GM21528 (cell line): ENCODE measurements at regions not wholly inside any gene's neighbourhood (a gene's known extent, or its start where the extent isn't known, plus 50 kb on each side); places are given as distances from the start of the nearest gene placed in this dataset.
A peak's percentile ranks its signal among the peaks of the same experiment; 100 is the strongest.
"Not testable (repeated sequence)": the region's sequence is repeated elsewhere in the genome, so short reads cannot be mapped to it uniquely, and the experiment has no call there.

Source experiments
- ATAC-seq: cut with Tn5 transposase; IDR thresholded peaks from one replicate; pipeline ENCODE4 v1.9.1; 2021; ENCODE audit warnings: mild to moderate bottlenecking, moderate library complexity; ENCODE audit not compliant: unreplicated experiment, low FRiP score

GRCh38 chr6:113370508-113371502 lies 486.3 kb upstream of the MARCKS start:
- no peak for ATAC-seq

- ATAC-seq: not testable (repeated sequence)
Measured at GRCh38 chr6:113375466-113375865, 481.7 kb upstream of the MARCKS start.

- no peak for ATAC-seq
Measured at GRCh38 chr6:113375950-113376846, 480.9 kb upstream of the MARCKS start.

GRCh38 chr6:113376847-113377165 lies 480.3 kb upstream of the MARCKS start:
- ATAC-seq: no peak

- peak; percentile 80 for ATAC-seq
Measured at GRCh38 chr6:113377362-113377942, 479.7 kb upstream of the MARCKS start.

- ATAC-seq: no peak
Measured at GRCh38 chr6:113380591-113380990, 476.6 kb upstream of the MARCKS start.

- no peak for ATAC-seq
Measured at GRCh38 chr6:113381232-113381631, 475.9 kb upstream of the MARCKS start.

- no peak for ATAC-seq
Measured at GRCh38 chr6:113381959-113382358, 475.2 kb upstream of the MARCKS start.

GRCh38 chr6:113383701-113384100 lies 473.4 kb upstream of the MARCKS start:
- ATAC-seq: no peak

- no peak for ATAC-seq
Measured at GRCh38 chr6:113385020-113385431, 472.1 kb upstream of the MARCKS start.

- no peak for ATAC-seq
Measured at GRCh38 chr6:113388996-113389395, 468.1 kb upstream of the MARCKS start.

GRCh38 chr6:113392551-113393055 lies 464.5 kb upstream of the MARCKS start:
- no peak for ATAC-seq

- no peak for ATAC-seq
Measured at GRCh38 chr6:113394216-113394615, 462.9 kb upstream of the MARCKS start.

- no peak for ATAC-seq
Measured at GRCh38 chr6:113394729-113395128, 462.4 kb upstream of the MARCKS start.

- ATAC-seq: no peak
Measured at GRCh38 chr6:113396730-113397129, 460.4 kb upstream of the MARCKS start.

- no peak for ATAC-seq
Measured at GRCh38 chr6:113397236-113397635, 459.9 kb upstream of the MARCKS start.

GRCh38 chr6:113401231-113401630 lies 455.9 kb upstream of the MARCKS start:
- no peak for ATAC-seq

GRCh38 chr6:113402544-113402943 lies 454.6 kb upstream of the MARCKS start:
- ATAC-seq: no peak

GRCh38 chr6:113403966-113404595 lies 453.1 kb upstream of the MARCKS start:
- no peak for ATAC-seq

- ATAC-seq: no peak
Measured at GRCh38 chr6:113405326-113406047, 451.7 kb upstream of the MARCKS start.
